ACC112 (cell line): ENCODE measurements at regions not wholly inside any gene's neighbourhood (a gene's known extent, or its start where the extent isn't known, plus 50 kb on each side); places are given as distances from the start of the nearest gene placed in this dataset.
"Not testable (repeated sequence)": the region's sequence is repeated elsewhere in the genome, so short reads cannot be mapped to it uniquely, and the experiment has no call there.

Experiments
- H2AFZ ChIP-seq: fragments of 200-600 bp; sonication (generic); one replicate; pipeline ENCODE4 v1.6.0; 2017; ENCODE audit warnings: antibody characterized with exemption, low read length; ENCODE audit not compliant: unreplicated experiment
- H3K27ac ChIP-seq: fragments of 200-600 bp; sonication (generic); 2 replicates; pipeline ENCODE4 v1.5.1; 2014; ENCODE audit warnings: low read depth, mild to moderate bottlenecking, antibody characterized with exemption, low read length, moderate library complexity
- H3K27me3 ChIP-seq: fragments of 200-600 bp; sonication (generic); 2 replicates; pipeline ENCODE4 v1.6.1; 2014; ENCODE audit warnings: mild to moderate bottlenecking, antibody characterized with exemption, low read length, moderate library complexity, mixed read lengths; ENCODE audit not compliant: insufficient read depth
- H3K36me3 ChIP-seq: fragments of 200-600 bp; sonication (generic); 2 replicates; pipeline ENCODE4 v1.6.1; 2016; ENCODE audit warnings: mild to moderate bottlenecking, antibody characterized with exemption, low read length, moderate library complexity, mixed read lengths; ENCODE audit not compliant: insufficient read depth
- H3K4me1 ChIP-seq: fragments of 200-600 bp; sonication (generic); one replicate; pipeline ENCODE4 v1.6.1; 2016; ENCODE audit warnings: low read length, mixed read lengths; ENCODE audit not compliant: insufficient read depth, unreplicated experiment, control insufficient read depth
- H3K4me3 ChIP-seq: fragments of 200-600 bp; sonication (generic); 2 replicates; pipeline ENCODE4 v1.5.1; 2014; ENCODE audit warnings: mild to moderate bottlenecking, low read depth, low read length
- H3K79me2 ChIP-seq: fragments of 200-600 bp; sonication (generic); one replicate; pipeline ENCODE4 v1.6.0; 2016; ENCODE audit warnings: low read length; ENCODE audit not compliant: control insufficient read depth, unreplicated experiment, insufficient read depth

DNA sequence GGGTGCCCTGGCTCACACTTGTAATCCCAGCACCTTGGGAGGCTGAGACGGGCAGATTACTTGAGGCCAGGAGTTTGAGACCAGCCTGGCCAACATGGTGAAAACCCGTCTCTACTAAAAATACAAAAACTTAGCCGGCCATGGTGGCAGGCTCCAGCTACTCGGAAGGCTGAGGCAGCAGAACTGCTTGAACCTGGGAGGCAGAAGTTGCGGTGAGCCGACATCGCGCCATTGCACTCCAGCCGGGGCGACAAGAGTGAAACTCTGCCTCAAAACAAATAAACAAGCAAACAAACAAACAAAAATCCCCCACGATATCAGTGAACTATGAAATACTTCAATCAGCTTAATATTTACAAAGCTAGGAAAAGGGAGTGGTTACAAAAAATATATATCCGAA is 382.3 kb upstream of the KCND2 start:
- no peak overlapping the region for H3K27ac ChIP-seq
- H3K79me2 ChIP-seq, result no peaks in the 10 kb centered on the region
- H2AFZ ChIP-seq, result no peak overlapping the region
- H3K4me1 ChIP-seq, result no peaks in the 10 kb centered on the region
- H3K27me3 ChIP-seq, result no peaks in the 10 kb centered on the region
- H3K36me3 ChIP-seq, result no peaks in the 10 kb centered on the region
- H3K4me3 ChIP-seq, result no peak overlapping the region

DNA sequence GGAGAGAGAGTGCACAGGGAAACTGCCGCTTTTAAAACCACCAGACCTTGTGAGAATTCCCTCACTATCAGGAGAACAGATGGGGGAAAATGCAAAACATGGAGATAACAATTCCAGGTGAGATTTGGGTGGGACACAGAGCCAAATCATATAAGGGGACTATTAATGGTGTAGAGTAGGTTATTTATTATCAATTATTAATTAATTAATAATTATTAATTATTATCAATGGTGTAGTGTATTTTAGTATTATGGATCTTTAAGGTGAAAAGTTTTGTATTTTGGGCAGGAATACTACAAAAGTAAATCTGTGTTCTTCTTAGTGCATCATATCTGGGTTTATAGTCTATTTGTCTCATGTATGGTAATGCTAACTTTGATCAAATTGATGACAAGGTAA is 377.7 kb upstream of the KCND2 start:
- H3K4me3 ChIP-seq, result no peak overlapping the region
- H3K4me1 ChIP-seq, result no peaks in the 10 kb centered on the region
- H3K79me2 ChIP-seq, result no peaks in the 10 kb centered on the region
- no peaks in the 10 kb centered on the region for H3K27me3 ChIP-seq
- no peaks in the 10 kb centered on the region for H3K36me3 ChIP-seq
- H3K27ac ChIP-seq, result no peak overlapping the region
- no peak overlapping the region for H2AFZ ChIP-seq

DNA sequence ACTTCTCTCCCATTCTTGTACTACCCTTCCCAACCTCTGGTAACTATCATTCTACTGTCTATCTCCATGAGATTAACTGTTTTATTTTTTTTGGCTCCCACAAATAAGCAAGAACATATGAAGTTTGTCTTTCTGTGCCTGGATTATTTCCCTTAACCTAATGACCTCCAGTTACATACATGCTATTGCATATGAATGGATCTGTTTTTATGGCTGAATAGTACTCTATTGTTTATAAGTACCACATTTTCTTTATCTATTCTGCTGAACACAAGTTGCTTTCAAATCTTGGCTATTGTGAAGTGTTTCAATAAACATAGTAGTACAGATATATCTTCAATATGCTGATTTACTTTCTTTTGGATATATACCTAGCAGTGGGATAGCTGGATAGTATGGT is 376.6 kb upstream of the KCND2 start:
- Histone ChIP-seq H3K4me3 (no peak overlapping the region), H2AFZ (no peak overlapping the region), H3K79me2 (no peaks in the 10 kb centered on the region), H3K4me1 (no peaks in the 10 kb centered on the region), H3K36me3 (no peaks in the 10 kb centered on the region), H3K27ac (no peak overlapping the region), H3K27me3 (no peaks in the 10 kb centered on the region)

DNA sequence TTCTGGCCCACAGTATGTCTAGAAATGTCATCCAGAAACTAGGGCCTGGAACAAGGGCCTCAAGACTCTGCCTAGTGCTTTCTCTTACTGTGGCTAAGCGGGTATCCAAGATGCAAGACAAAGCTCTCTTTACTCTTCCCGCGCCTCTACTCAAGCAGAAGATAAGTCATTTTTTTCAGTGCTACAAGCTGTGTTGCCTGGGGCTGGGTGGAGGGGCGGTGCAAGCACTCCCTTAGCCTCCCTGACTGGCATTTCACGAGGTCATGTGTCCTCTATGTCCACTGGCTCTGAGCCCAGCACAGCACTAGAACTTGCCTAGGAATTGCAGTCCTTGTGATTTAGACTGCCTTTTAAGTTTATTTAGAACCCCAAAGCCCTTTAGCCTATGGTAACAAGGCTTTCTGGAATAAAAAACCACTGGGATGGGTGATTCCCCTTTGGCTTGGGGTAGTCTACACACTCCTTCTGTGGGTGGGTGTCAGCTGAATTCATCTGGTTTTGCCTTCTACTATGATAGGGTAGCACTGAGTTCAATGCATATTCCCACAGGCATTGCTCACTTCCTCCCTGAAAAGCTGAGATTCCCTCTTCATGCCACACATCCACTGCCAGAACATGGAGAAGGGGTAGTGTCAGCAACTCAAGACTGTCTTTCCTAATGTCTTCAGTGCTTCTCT is 371.8 kb upstream of the KCND2 start:
- Histone ChIP-seq H3K27ac (no peak overlapping the region), H3K79me2 (no peaks in the 10 kb centered on the region), H2AFZ (no peak overlapping the region), H3K4me3 (no peak overlapping the region), H3K36me3 (no peaks in the 10 kb centered on the region), H3K27me3 (no peaks in the 10 kb centered on the region), H3K4me1 (no peaks in the 10 kb centered on the region)

DNA sequence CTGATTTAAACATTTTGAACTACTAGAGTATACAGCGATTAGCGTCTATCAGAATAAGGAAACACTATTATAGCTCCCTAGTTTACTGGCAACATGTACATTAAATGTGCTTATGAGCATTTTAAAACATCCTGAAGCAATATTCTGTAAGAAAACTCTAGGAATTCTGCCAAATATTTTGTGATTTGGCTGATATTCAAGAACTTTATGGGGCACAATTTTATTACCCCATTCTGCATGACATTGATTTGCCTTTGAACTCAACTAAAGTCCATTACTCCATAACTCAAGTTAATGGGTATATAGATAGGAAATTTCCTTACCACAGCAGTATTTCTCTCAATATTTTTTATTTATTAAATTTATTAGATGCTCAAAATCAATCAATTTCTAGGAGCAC is 369.9 kb upstream of the KCND2 start:
- H3K4me3 ChIP-seq, result no peak overlapping the region
- no peaks in the 10 kb centered on the region for H3K27me3 ChIP-seq
- H3K27ac ChIP-seq, result no peak overlapping the region
- no peaks in the 10 kb centered on the region for H3K79me2 ChIP-seq
- H3K4me1 ChIP-seq, result no peaks in the 10 kb centered on the region
- no peaks in the 10 kb centered on the region for H3K36me3 ChIP-seq
- H2AFZ ChIP-seq, result no peak overlapping the region

DNA sequence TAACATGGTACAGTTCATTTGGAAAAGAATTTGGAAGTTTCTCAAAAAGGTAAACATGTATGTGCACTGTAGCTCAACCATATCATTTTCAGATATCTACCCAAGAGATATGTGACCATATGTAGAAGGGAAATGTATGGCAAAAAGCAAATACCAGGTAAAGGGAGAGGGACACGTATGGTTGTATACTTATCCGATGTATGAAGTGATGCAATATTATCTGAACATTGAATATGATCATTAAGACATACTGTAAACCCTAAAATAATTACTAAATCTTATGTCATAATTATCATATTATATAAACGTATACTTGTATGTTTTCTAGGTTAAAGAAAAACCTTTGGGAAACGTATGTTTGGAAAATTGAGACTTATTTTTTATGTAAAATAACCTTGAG is 367.5 kb upstream of the KCND2 start:
- Histone ChIP-seq H3K27me3 (no peaks in the 10 kb centered on the region), H3K4me1 (no peaks in the 10 kb centered on the region), H3K79me2 (no peaks in the 10 kb centered on the region), H3K36me3 (no peaks in the 10 kb centered on the region), H3K4me3 (no peak overlapping the region), H3K27ac (no peak overlapping the region), H2AFZ (no peak overlapping the region)

DNA sequence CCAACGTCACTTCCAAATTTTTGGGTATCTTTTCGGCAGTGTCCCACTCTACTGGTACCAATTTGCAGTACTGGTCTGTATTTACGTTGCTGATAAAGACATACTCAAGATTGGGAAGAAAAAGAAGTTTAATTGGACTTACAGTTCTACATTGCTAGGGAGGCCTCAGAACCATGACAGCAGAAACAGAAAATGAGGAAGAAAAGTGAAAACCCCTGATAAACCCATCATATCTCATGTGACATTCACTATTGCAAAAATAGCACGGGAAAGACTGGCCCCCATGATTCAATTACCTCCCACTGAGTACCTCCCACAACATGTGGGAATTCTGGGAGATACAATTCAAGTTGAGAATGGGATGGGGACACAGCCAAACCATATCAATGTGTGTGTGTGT is 364.0 kb upstream of the KCND2 start:
- no peak overlapping the region for H3K4me3 ChIP-seq
- no peak overlapping the region for H3K27ac ChIP-seq
- no peaks in the 10 kb centered on the region for H3K36me3 ChIP-seq
- no peaks in the 10 kb centered on the region for H3K79me2 ChIP-seq
- no peak overlapping the region for H2AFZ ChIP-seq
- H3K27me3 ChIP-seq, result no peaks in the 10 kb centered on the region
- no peaks in the 10 kb centered on the region for H3K4me1 ChIP-seq

DNA sequence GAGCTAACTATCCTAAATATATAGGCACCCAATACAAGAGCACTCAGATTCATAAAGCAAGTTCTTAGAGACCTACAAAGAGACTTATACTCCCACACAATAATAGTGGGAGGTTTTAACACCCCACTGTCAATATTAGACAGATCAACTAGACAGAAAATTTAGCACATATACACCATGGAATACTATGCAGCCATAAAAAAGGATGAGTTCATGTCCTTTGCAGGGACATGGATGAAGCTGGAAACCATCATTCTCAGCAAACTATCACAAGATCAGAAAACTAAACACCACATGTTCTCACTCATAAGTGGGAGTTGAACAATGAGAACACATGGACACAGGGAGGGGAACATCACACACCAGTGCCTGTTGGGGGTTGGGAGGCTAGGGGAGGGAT is 358.9 kb upstream of the KCND2 start:
- not testable (repeated sequence) for H3K27me3 ChIP-seq, H2AFZ ChIP-seq, H3K4me1 ChIP-seq, H3K79me2 ChIP-seq, H3K36me3 ChIP-seq, H3K4me3 ChIP-seq, H3K27ac ChIP-seq

DNA sequence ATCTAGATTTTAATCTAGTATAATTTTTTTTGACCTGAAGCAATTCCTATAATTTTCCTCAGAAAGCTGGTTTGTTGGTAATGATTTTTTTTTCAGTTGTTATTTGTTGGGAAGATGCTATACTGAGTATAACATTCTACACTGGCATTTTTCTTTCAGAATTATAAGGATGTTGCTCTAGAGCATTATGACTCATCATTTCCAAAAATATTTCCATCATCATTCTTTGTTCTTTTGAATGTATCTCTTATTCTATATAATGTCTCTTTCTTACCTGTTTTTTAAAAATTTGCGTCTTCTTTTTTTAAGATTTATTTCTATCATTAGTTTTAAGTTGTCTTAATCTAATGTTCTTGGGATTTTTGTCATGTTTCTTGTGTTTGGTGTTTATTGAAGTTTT is 356.5 kb upstream of the KCND2 start:
- Histone ChIP-seq H3K36me3 (no peaks in the 10 kb centered on the region), H3K79me2 (no peaks in the 10 kb centered on the region), H3K4me1 (no peaks in the 10 kb centered on the region), H3K4me3 (no peak overlapping the region), H3K27me3 (no peaks in the 10 kb centered on the region), H2AFZ (no peak overlapping the region), H3K27ac (no peak overlapping the region)

DNA sequence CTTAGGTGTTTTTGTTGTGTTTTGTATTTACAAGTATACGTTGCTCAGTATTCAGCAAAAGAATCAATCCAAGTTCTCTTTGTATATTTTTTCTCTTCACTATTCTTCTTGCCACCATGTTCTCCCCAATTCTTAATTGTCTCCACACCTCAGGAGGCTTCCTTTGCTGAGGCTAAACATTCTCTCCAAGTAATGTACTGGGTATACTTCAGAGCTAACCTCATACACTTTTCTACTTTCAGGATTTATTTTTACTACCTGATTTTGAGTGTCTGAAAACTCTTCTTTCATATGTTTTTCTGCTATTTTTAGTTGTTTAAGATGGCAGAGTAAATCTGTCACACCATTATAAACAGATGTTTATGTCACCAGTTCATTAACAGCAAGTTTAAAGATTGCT is 354.8 kb upstream of the KCND2 start:
- Histone ChIP-seq H3K27ac (no peak overlapping the region), H3K79me2 (no peaks in the 10 kb centered on the region), H3K36me3 (no peaks in the 10 kb centered on the region), H3K4me3 (no peak overlapping the region), H3K4me1 (no peaks in the 10 kb centered on the region), H3K27me3 (no peaks in the 10 kb centered on the region), H2AFZ (no peak overlapping the region)

DNA sequence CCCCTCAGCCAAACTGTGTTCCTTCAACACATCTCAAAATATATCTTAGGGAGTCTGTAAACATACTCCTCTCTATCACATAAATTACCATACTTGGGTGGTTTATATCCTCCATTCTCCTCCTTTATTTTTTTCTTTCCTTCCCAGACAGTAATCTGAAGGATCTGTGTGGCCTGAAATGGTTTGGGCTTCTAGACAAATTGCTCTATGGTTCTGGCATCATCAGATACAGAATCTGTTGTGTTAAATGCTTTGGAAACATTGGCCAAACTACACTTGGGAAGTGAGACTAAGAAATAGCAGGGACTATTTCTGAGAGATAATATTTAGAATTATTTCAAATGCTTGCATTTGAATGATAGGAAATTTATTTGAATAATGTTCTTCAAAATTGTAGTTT is 353.0 kb upstream of the KCND2 start:
- Histone ChIP-seq H3K79me2 (no peaks in the 10 kb centered on the region), H2AFZ (no peak overlapping the region), H3K4me1 (no peaks in the 10 kb centered on the region), H3K27ac (no peak overlapping the region), H3K4me3 (no peak overlapping the region), H3K27me3 (no peaks in the 10 kb centered on the region), H3K36me3 (no peaks in the 10 kb centered on the region)
